HFFc6 (cell line): ENCODE measurements at regions not wholly inside any gene's neighbourhood (a gene's known extent, or its start where the extent isn't known, plus 50 kb on each side); places are given as distances from the start of the nearest gene placed in this dataset.
A peak's percentile ranks its signal among the peaks of the same experiment; 100 is the strongest.

Experiments used
- DNase-seq: peaks from one replicate; pipeline ENCODE4 v3.0.0-alpha.2; 2018
- H3K27ac Mint-ChIP-seq: 2 replicates; pipeline ENCODE4 v1.8.0; 2020; ENCODE audit warnings: mild to moderate bottlenecking, mixed read lengths
- H3K27me3 Mint-ChIP-seq: 2 replicates; pipeline ENCODE4 v1.8.0; 2021; ENCODE audit warnings: mild to moderate bottlenecking, moderate library complexity, mixed read lengths; ENCODE audit not compliant: insufficient read depth
- H3K36me3 Mint-ChIP-seq: 2 replicates; pipeline ENCODE4 v1.8.0; 2021; ENCODE audit warnings: low read depth, mixed read lengths
- H3K4me1 Mint-ChIP-seq: 2 replicates; pipeline ENCODE4 v1.8.0; 2020; ENCODE audit warnings: low read depth, mixed read lengths
- H3K4me3 Mint-ChIP-seq: 2 replicates; pipeline ENCODE4 v1.8.0; 2020; ENCODE audit warnings: mild to moderate bottlenecking, moderate library complexity, mixed read lengths
- H3K9me3 Mint-ChIP-seq: 2 replicates; pipeline ENCODE4 v1.8.0; 2020; ENCODE audit warnings: mild to moderate bottlenecking, mixed read lengths
- CTCF ChIP-seq: fragments of 200-600 bp; sonication (generic); IDR thresholded peaks from 2 replicates; pipeline ENCODE4 v1.5.0; 2021; ENCODE audit warnings: antibody characterized with exemption, mild to moderate bottlenecking

DNA sequence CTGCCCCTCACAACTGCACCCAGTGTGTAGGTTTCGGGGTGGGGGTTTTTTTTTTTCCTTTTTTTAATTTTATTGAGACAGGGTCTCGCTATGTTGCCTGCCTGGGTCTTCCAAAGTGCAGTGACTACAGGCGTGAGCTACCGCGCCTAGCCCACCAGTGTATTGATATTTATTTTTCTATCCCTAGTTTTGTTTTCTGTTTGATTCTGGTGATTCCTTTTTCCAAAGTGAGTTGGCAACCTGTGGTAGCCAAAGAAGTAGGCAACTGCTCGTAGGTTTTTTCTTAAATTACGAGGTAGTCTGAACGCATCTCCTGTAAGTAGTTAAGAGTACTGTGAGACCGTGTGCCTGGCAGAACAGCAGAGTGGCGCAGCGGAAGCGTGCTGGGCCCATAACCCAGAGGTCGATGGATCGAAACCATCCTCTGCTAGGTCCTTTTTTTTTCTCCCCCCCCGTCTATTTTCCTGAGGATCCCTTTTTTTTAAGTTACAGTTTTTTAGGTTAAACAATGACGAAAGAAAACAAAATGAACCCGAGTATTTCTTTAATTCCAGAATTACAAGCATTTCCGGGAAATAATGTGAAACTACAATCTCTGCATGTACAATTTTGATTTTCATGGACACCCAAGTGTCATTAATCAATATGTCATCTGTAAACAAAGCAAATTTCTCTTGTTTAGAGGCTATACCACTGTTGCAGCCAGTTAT, 78.7 kb upstream of the BTN3A2 start:
- no peak for TF ChIP-seq CTCF
- Mint-ChIP-seq H3K27ac (peak overlapping the region; percentile 98), H3K4me1 (peaks cover 36% of the 10 kb centered on the region), H3K4me3 (peak overlapping the region; percentile 91), H3K9me3 (peaks cover 26% of the 10 kb centered on the region), H3K36me3 (no peaks in the 10 kb centered on the region), H3K27me3 (peaks cover 5% of the 10 kb centered on the region)
- peak; percentile 48 for DNase-seq

GRCh38 chr6:26288155-26288554, 76.8 kb upstream of the BTN3A2 start:
- peaks cover 5% of the 10 kb centered on the region for H3K27me3 Mint-ChIP-seq
- H3K4me3 Mint-ChIP-seq: no peak overlapping the region
- H3K9me3 Mint-ChIP-seq: peaks cover 26% of the 10 kb centered on the region
- TF ChIP-seq CTCF: no peak
- no peaks in the 10 kb centered on the region for H3K36me3 Mint-ChIP-seq
- DNase-seq: no peak
- H3K27ac Mint-ChIP-seq: no peak overlapping the region
- H3K4me1 Mint-ChIP-seq: peaks cover 22% of the 10 kb centered on the region

GRCh38 chr6:26290941-26291340, 74.1 kb upstream of the BTN3A2 start:
- no peak overlapping the region for H3K4me3 Mint-ChIP-seq
- peaks cover 15% of the 10 kb centered on the region for H3K4me1 Mint-ChIP-seq
- TF ChIP-seq CTCF: no peak
- peaks cover 6% of the 10 kb centered on the region; the same call in 1 of the 2 replicates for H3K36me3 Mint-ChIP-seq
- DNase-seq: no peak
- H3K9me3 Mint-ChIP-seq: peaks cover 35% of the 10 kb centered on the region
- H3K27ac Mint-ChIP-seq: no peak overlapping the region
- peaks cover 5% of the 10 kb centered on the region for H3K27me3 Mint-ChIP-seq

DNA sequence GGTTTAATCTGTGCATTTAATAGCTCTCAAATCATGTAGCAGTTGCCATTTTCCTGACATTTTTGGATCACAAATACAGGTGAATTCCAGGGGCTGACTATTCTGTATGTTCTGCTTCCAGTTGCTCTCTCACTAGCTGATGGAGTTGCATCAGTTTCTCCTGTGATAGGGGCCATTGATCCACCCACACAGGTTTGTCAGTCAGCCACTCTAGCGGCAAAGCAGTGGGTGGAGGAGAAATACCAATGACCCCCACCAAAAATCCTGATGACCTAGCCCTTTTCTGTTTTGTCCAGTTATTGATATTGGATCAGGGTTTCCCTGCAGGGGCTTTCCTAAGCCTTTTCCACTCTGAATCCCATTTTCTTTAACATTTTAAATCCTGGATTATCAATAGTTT, 72.3 kb upstream of the BTN3A2 start:
- no peak overlapping the region for H3K4me3 Mint-ChIP-seq
- no peak overlapping the region for H3K27ac Mint-ChIP-seq
- H3K27me3 Mint-ChIP-seq: no peaks in the 10 kb centered on the region; the same call in 1 of the 2 replicates

GRCh38 chr6:26294302-26294701, 70.7 kb upstream of the BTN3A2 start:
- no peak for TF ChIP-seq CTCF
- Mint-ChIP-seq H3K4me1 (peaks cover 27% of the 10 kb centered on the region), H3K27me3 (no peaks in the 10 kb centered on the region; the same call in 1 of the 2 replicates), H3K4me3 (no peak overlapping the region; the same call in 1 of the 2 replicates), H3K27ac (no peak overlapping the region), H3K9me3 (peaks cover 12% of the 10 kb centered on the region), H3K36me3 (peaks cover 6% of the 10 kb centered on the region; the same call in 1 of the 2 replicates)
- DNase-seq: no peak

More for the DNA sequence above, 72.3 kb upstream of the BTN3A2 start:
- no peak for TF ChIP-seq CTCF
- peaks cover 28% of the 10 kb centered on the region for H3K9me3 Mint-ChIP-seq
- no peak for DNase-seq
- H3K4me1 Mint-ChIP-seq: peaks cover 25% of the 10 kb centered on the region
- H3K36me3 Mint-ChIP-seq: peaks cover 6% of the 10 kb centered on the region; the same call in 1 of the 2 replicates
